Motor neuron (in vitro differentiated cells): ENCODE measurements at regions not wholly inside any gene's neighbourhood (a gene's known extent, or its start where the extent isn't known, plus 50 kb on each side); places are given as distances from the start of the nearest gene placed in this dataset.

ENCODE experiments used
- ATAC-seq, 8 experiments: fragments of 200-7000 bp; cut with Tn5 transposase; replicated peaks in 6 of 8; 2 replicates each; pipeline ENCODE4 v1.8.0; 2021; ENCODE audit warnings: mild to moderate bottlenecking in 8 of 8, moderate library complexity in 8 of 8
- H3K27ac ChIP-seq, 2 donors: fragments of 250-450 bp; sonication (Bioruptor Pico); 2 replicates each; pipeline ENCODE4 v1.9.0; 2021; ENCODE audit warnings: antibody characterized with exemption in 2 of 2, mild to moderate bottlenecking in 2 of 2, moderate library complexity in 1 of 2
- H3K4me1 ChIP-seq, 2 donors: fragments of 250-450 bp; sonication (Bioruptor Pico); replicated peaks in 1 of 2; 2 replicates each; pipeline ENCODE4 v1.6.1; 2021; ENCODE audit warnings: antibody characterized with exemption in 2 of 2, mild to moderate bottlenecking in 2 of 2, moderate library complexity in 1 of 2
- H3K4me3 ChIP-seq, 5 donors: fragments of 250-450 bp; sonication (Bioruptor Pico); 2 replicates each; pipeline ENCODE4 v1.9.0; 2021; ENCODE audit warnings: antibody characterized with exemption in 5 of 5, mild to moderate bottlenecking in 5 of 5, moderate library complexity in 4 of 5
- WGBS, 10 experiments: fragments of 450-650 bp; shearing (Covaris generic); methylation state at CpG; one replicate each; pipeline ENCODE4 v1.0.0; 2022; 5-methylcytosine and 5-hydroxymethylcytosine counted together
- in situ Hi-C, 9 experiments: fragments of 400-800 bp; cut with MboI; loops; one replicate each; pipeline ENCODE4 v1.15.0; 2021; ENCODE audit warnings: low sequenced_read_pairs in 9 of 9, low pct_unique_long_range_greater_than_20kb in 2 of 9; ENCODE audit not compliant: unreplicated experiment in 9 of 9

GRCh38 chr3:105923140-105923539 is 54.3 kb upstream of the CBLB start:
- in situ Hi-C loops = no loop called here
- Histone ChIP-seq H3K4me1 (no peaks in the 10 kb centered on the region), H3K27ac (no peak overlapping the region), H3K4me3 (no peak overlapping the region)
- 80 to 100% (median 88%) methylated on average over 1 to 3 of the region's 3 CpGs; no CpG with 5 or more reads in 4 of the 10 experiments for WGBS, 10 experiments
- peak in 3 of 8 experiments; percentile 70 to 90 (median 83) for ATAC-seq

GRCh38 chr3:105927741-105928140 is 58.9 kb upstream of the CBLB start:
- Histone ChIP-seq H3K27ac (no peak overlapping the region), H3K4me3 (no peak overlapping the region), H3K4me1 (peaks cover 3 to 4% of the 10 kb centered on the region in 2 donors)
- 80 to 100% (median 100%) methylated on average over 1 of the region's 1 CpG; no CpG with 5 or more reads in 1 of the 10 experiments for WGBS, 10 experiments
- in situ Hi-C loops = no loop called here
- no peak for ATAC-seq

GRCh38 chr3:105930733-105931132 is 61.9 kb upstream of the CBLB start:
- peaks cover 3 to 4% of the 10 kb centered on the region in 2 donors for H3K4me1 ChIP-seq
- no peak overlapping the region for H3K4me3 ChIP-seq
- WGBS, 10 experiments = 56 to 100% (median 91%) methylated on average over 1 to 3 of the region's 3 CpGs; no CpG with 5 or more reads in 2 of the 10 experiments
- ATAC-seq = peak in 1 of 8 experiments; percentile 45
- no peak overlapping the region for H3K27ac ChIP-seq
- in situ Hi-C loops = no loop called here

GRCh38 chr3:105931500-105931899 is 62.7 kb upstream of the CBLB start:
- Histone ChIP-seq H3K27ac (no peak overlapping the region), H3K4me1 (peaks cover 3 to 4% of the 10 kb centered on the region in 2 donors), H3K4me3 (no peak overlapping the region)
- WGBS, 10 experiments = 22 to 93% (median 64%) methylated on average over 2 of the region's 2 CpGs; no CpG with 5 or more reads in 3 of the 10 experiments
- in situ Hi-C loops = no loop called here
- peak in 3 of 8 experiments; percentile 24 to 58 (median 34) for ATAC-seq

- peak in 3 of 8 experiments; percentile 38 to 77 (median 42) for ATAC-seq
- peaks cover 3 to 4% of the 10 kb centered on the region in 2 donors for H3K4me1 ChIP-seq
- H3K4me3 ChIP-seq = no peak overlapping the region
- no peak overlapping the region for H3K27ac ChIP-seq
- 64 to 100% (median 82%) methylated on average over 1 to 4 of the region's 4 CpGs; no CpG with 5 or more reads in 1 of the 10 experiments for WGBS, 10 experiments
- in situ Hi-C loops = no loop called here
Measured at GRCh38 chr3:105933871-105934270, 65.1 kb upstream of the CBLB start.

- in situ Hi-C loops = no loop called here
- H3K4me1 ChIP-seq = no peaks in the 10 kb centered on the region
- ATAC-seq = peak in 3 of 8 experiments; percentile 58 to 92 (median 84)
- no peak overlapping the region for H3K27ac ChIP-seq
- 0 to 71% (median 41%) methylated on average over 1 to 3 of the region's 3 CpGs for WGBS, 10 experiments
- H3K4me3 ChIP-seq = no peak overlapping the region
Measured at GRCh38 chr3:105938101-105938500, 69.3 kb upstream of the CBLB start.

GRCh38 chr3:105938806-105939205 is 70.0 kb upstream of the CBLB start:
- WGBS, 10 experiments = 29 to 100% (median 64%) methylated on average over 1 to 2 of the region's 2 CpGs
- Histone ChIP-seq H3K27ac (no peak overlapping the region), H3K4me1 (no peaks in the 10 kb centered on the region), H3K4me3 (no peak overlapping the region)
- in situ Hi-C loops = no loop called here
- ATAC-seq = no peak

GRCh38 chr3:105944276-105944675 is 75.5 kb upstream of the CBLB start:
- ATAC-seq = no peak
- in situ Hi-C loops = no loop called here
- no peak overlapping the region for H3K27ac ChIP-seq
- no peak overlapping the region for H3K4me3 ChIP-seq
- H3K4me1 ChIP-seq = no peaks in the 10 kb centered on the region

- 0 to 100% (median 84%) methylated on average over 1 to 3 of the region's 3 CpGs; no CpG with 5 or more reads in 1 of the 10 experiments for WGBS, 10 experiments
- Histone ChIP-seq H3K4me1 (no peaks in the 10 kb centered on the region), H3K27ac (no peak overlapping the region), H3K4me3 (no peak overlapping the region)
- in situ Hi-C loops = no loop called here
- peak in 2 of 8 experiments; percentile 36 to 43 for ATAC-seq
Measured at GRCh38 chr3:105944721-105945120, 75.9 kb upstream of the CBLB start.

- in situ Hi-C loops = no loop called here
- peak in 1 of 8 experiments; percentile 51 for ATAC-seq
- Histone ChIP-seq H3K4me3 (no peak overlapping the region), H3K4me1 (no peaks in the 10 kb centered on the region), H3K27ac (no peak overlapping the region)
- WGBS, 10 experiments = 43 to 92% (median 65%) methylated on average over 1 to 2 of the region's 2 CpGs; no CpG with 5 or more reads in 2 of the 10 experiments
Measured at GRCh38 chr3:105948101-105948500, 79.3 kb upstream of the CBLB start.

GRCh38 chr3:105950881-105951600 is 82.2 kb upstream of the CBLB start:
- in situ Hi-C loops = no loop called here
- no peaks in the 10 kb centered on the region for H3K4me1 ChIP-seq
- no peak overlapping the region for H3K4me3 ChIP-seq
- 60 to 100% (median 88%) methylated on average over 1 to 2 of the region's 2 CpGs; no CpG with 5 or more reads in 3 of the 10 experiments for WGBS, 10 experiments
- ATAC-seq = no peak
- H3K27ac ChIP-seq = no peak overlapping the region

GRCh38 chr3:105953831-105954230 is 85.0 kb upstream of the CBLB start:
- in situ Hi-C loops = no loop called here
- no peaks in the 10 kb centered on the region for H3K4me1 ChIP-seq
- no peak overlapping the region for H3K4me3 ChIP-seq
- H3K27ac ChIP-seq = no peak overlapping the region
- WGBS, 10 experiments = 29 to 100% (median 80%) methylated on average over 1 of the region's 1 CpG
- ATAC-seq = no peak

GRCh38 chr3:105956306-105956705 is 87.5 kb upstream of the CBLB start:
- WGBS, 10 experiments = 29 to 100% (median 91%) methylated on average over 1 of the region's 1 CpG; no CpG with 5 or more reads in 3 of the 10 experiments
- in situ Hi-C loops = no loop called here
- Histone ChIP-seq H3K4me3 (no peak overlapping the region), H3K4me1 (no peaks in the 10 kb centered on the region), H3K27ac (no peak overlapping the region)
- no peak for ATAC-seq

- H3K27ac ChIP-seq = no peak overlapping the region
- H3K4me3 ChIP-seq = no peak overlapping the region
- in situ Hi-C loops = no loop called here
- 12 to 100% (median 86%) methylated on average over 1 to 4 of the region's 5 CpGs; no CpG with 5 or more reads in 2 of the 10 experiments for whole genome bisulfite sequencing, 10 experiments
- ATAC-seq = no peak
- H3K4me1 ChIP-seq = no peaks in the 10 kb centered on the region
Measured at GRCh38 chr3:105957722-105958121, 88.9 kb upstream of the CBLB start.
